NT2/D1 (cell line): ENCODE measurements at regions not wholly inside any gene's neighbourhood (a gene's known extent, or its start where the extent isn't known, plus 50 kb on each side); places are given as distances from the start of the nearest gene placed in this dataset.
"Not testable (repeated sequence)": the region's sequence is repeated elsewhere in the genome, so short reads cannot be mapped to it uniquely, and the experiment has no call there.

Experiments used
- DNase-seq: peaks from one replicate; pipeline ENCODE4 v3.0.0-alpha.2; 2011; ENCODE audit warnings: low read depth, low spot score
- H3K27me3 ChIP-seq: 2 replicates; pipeline ENCODE4 v1.6.0; 2011; ENCODE audit warnings: mild to moderate bottlenecking; ENCODE audit not compliant: insufficient read length, insufficient read depth
- H3K36me3 ChIP-seq: 2 replicates; pipeline ENCODE4 v1.6.1; 2011; ENCODE audit warnings: mild to moderate bottlenecking, low read length, mixed read lengths; ENCODE audit not compliant: insufficient read depth, insufficient read length
- H3K4me1 ChIP-seq: 2 replicates; pipeline ENCODE4 v1.5.1; 2011; ENCODE audit not compliant: insufficient read depth, insufficient read length
- H3K4me3 ChIP-seq: 2 replicates; pipeline ENCODE4 v1.5.1; 2011; ENCODE audit warnings: low read depth; ENCODE audit not compliant: insufficient read length
- H3K9ac ChIP-seq: 2 replicates; pipeline ENCODE4 v1.6.0; 2011; ENCODE audit warnings: low read depth; ENCODE audit not compliant: insufficient read length
- H3K9me3 ChIP-seq: 2 replicates; pipeline ENCODE4 v1.5.1; 2011; ENCODE audit warnings: mild to moderate bottlenecking, low read length; ENCODE audit not compliant: insufficient read depth
- SUZ12 ChIP-seq: IDR thresholded peaks from 2 replicates; pipeline ENCODE4 v1.6.1; 2011; ENCODE audit not compliant: insufficient read length, insufficient read depth; ENCODE audit errors: extremely low read depth
- YY1 ChIP-seq: IDR thresholded peaks from 2 replicates; pipeline ENCODE4 v1.6.1; 2011; ENCODE audit not compliant: insufficient read length, insufficient read depth
- ZNF274 ChIP-seq: IDR thresholded peaks from 2 replicates; pipeline ENCODE4 v1.6.1; 2011; ENCODE audit warnings: mild to moderate bottlenecking, low read depth, low read length

- no peak for DNase-seq
- Histone ChIP-seq H3K36me3 (no peaks in the 10 kb centered on the region), H3K9me3 (peaks cover 13% of the 10 kb centered on the region), H3K27me3 (no peaks in the 10 kb centered on the region), H3K4me1 (no peaks in the 10 kb centered on the region), H3K9ac (no peak overlapping the region), H3K4me3 (no peak overlapping the region)
- TF ChIP-seq ZNF274: no peak
- no peak for TF ChIP-seq SUZ12
- no peak for TF ChIP-seq YY1
Measured at GRCh38 chr15:91356083-91356482, 256.0 kb downstream of the SV2B start.

- Histone ChIP-seq H3K9me3 (peaks cover 16% of the 10 kb centered on the region), H3K27me3 (no peaks in the 10 kb centered on the region), H3K4me1 (no peaks in the 10 kb centered on the region), H3K9ac (no peak overlapping the region), H3K4me3 (no peak overlapping the region), H3K36me3 (no peaks in the 10 kb centered on the region)
- no peak for TF ChIP-seq SUZ12
- no peak for TF ChIP-seq YY1
- TF ChIP-seq ZNF274: no peak
- DNase-seq: no peak
Measured at GRCh38 chr15:91357011-91357410, 257.0 kb downstream of the SV2B start.

- Histone ChIP-seq H3K27me3 (no peaks in the 10 kb centered on the region), H3K4me1 (no peaks in the 10 kb centered on the region), H3K9me3 (peaks cover 15% of the 10 kb centered on the region), H3K36me3 (no peaks in the 10 kb centered on the region), H3K4me3 (no peak overlapping the region), H3K9ac (no peak overlapping the region)
- TF ChIP-seq ZNF274 (no peak), YY1 (no peak), SUZ12 (no peak)
- DNase-seq: no peak
Measured at GRCh38 chr15:91357486-91357885, 257.4 kb downstream of the SV2B start.

DNA sequence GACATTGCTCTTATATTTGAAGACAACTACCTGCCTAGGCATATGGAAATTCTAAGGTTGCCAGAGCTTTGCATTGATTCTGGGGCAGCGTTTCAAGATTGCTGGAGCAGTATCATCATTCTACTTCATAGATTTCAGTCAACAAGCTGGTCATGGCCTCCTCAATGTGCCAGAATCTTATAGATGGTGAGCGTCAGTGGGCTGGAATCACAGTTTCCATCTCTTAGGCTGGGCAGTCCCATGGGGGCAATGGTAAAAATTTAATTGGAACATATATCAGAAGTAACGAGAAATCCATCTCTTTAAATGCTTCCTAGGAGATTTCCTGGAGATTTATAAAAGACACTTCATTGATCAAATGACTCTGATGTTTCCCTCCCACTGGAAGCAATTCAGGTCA, 258.3 kb downstream of the SV2B start:
- Histone ChIP-seq H3K4me3 (no peak overlapping the region), H3K4me1 (no peaks in the 10 kb centered on the region), H3K27me3 (no peaks in the 10 kb centered on the region), H3K36me3 (no peaks in the 10 kb centered on the region), H3K9ac (no peak overlapping the region), H3K9me3 (0 out of 2 replicates have a peak, but pooled peaks cover 7% of the 10 kb centered on the region)
- no peak for TF ChIP-seq YY1
- TF ChIP-seq ZNF274: no peak
- TF ChIP-seq SUZ12: no peak
- no peak for DNase-seq

DNA sequence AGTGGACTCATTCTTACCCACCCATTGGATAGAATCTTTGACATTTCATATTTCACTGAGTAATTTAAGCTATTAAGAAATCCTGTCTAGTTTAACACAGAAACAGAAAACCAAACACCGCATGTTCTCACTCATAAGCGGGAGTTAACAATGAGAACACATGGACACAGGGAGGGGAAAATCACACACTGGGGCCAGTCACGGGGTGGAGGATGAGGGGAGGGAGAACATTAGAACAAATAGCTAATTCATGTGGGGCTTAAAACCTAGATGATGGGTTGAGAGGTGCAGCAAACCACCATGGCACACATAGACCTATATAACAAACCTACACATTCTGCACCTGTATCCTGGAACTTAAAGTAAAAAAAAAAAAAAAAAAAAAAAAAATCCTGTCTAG, 261.6 kb downstream of the SV2B start:
- DNase-seq, H3K27me3 ChIP-seq, H3K36me3 ChIP-seq, H3K4me3 ChIP-seq, H3K9ac ChIP-seq, H3K4me1 ChIP-seq: not testable (repeated sequence)
- H3K9me3 ChIP-seq: peaks cover 15% of the 10 kb centered on the region; the same call in 1 of the 2 replicates

DNA sequence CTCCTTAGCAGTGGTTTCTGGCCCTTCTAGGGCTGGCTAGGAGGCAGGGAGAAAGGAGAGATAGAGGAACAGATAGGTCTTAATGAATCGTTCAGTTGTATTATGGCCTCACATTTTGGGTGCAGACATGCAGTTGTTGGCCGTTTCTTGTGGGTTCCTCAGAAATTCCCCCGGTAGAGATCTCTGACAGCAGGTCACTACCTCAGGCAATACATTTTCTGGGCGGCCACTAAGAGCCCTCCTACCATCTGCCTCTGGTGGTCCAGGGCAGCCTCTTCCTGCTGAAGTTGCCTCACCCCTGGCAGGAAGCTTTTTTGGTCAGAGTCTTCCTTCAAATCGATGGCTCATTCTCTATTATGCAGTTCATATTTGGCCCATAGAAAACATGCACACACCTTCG, 266.1 kb downstream of the SV2B start:
- TF ChIP-seq SUZ12 (no peak), ZNF274 (no peak), YY1 (no peak)
- no peak for DNase-seq
- Histone ChIP-seq H3K4me1 (no peaks in the 10 kb centered on the region), H3K9ac (no peak overlapping the region), H3K27me3 (no peaks in the 10 kb centered on the region), H3K4me3 (no peak overlapping the region), H3K9me3 (peaks cover 10% of the 10 kb centered on the region; the same call in 1 of the 2 replicates), H3K36me3 (no peaks in the 10 kb centered on the region)

GRCh38 chr15:91368611-91369010, 268.6 kb downstream of the SV2B start:
- Histone ChIP-seq H3K9me3 (peaks cover 8% of the 10 kb centered on the region; the same call in 1 of the 2 replicates), H3K9ac (no peak overlapping the region), H3K4me1 (no peaks in the 10 kb centered on the region), H3K4me3 (no peak overlapping the region), H3K36me3 (no peaks in the 10 kb centered on the region), H3K27me3 (no peaks in the 10 kb centered on the region)
- DNase-seq: no peak
- TF ChIP-seq YY1 (no peak), ZNF274 (no peak), SUZ12 (no peak)

DNA sequence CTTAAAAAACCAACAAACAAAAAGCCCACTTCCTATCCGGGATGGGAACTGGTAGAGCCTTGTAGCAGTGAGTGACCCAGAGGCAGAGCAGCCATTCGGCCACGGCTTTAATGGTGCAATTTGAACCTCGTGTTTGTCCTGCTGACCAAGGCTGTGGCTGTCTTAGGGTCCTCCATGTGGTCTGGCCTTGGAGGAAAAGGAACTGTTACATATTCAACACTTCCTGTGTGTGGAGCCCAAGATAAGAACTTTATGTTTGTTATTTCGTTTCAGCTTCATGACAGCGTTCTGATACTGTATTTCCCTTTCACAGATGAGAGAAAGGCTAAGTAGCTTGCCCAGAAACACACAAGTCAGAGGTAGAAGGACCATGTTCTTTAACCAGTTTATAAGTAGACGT, 269.8 kb downstream of the SV2B start:
- no peaks in the 10 kb centered on the region for H3K36me3 ChIP-seq
- H3K4me3 ChIP-seq: no peak overlapping the region
- TF ChIP-seq SUZ12: no peak
- no peak for TF ChIP-seq YY1
- TF ChIP-seq ZNF274: no peak
- no peak for DNase-seq
- H3K9ac ChIP-seq: no peak overlapping the region
- peaks cover 18% of the 10 kb centered on the region; the same call in 1 of the 2 replicates for H3K9me3 ChIP-seq
- H3K27me3 ChIP-seq: no peaks in the 10 kb centered on the region
- H3K4me1 ChIP-seq: no peaks in the 10 kb centered on the region

GRCh38 chr15:91371345-91371744, 271.3 kb downstream of the SV2B start:
- not testable (repeated sequence) for H3K27me3 ChIP-seq, H3K4me3 ChIP-seq, H3K4me1 ChIP-seq

More at GRCh38 chr15:91371345-91371744, 271.3 kb downstream of the SV2B start:
- not testable (repeated sequence) for H3K36me3 ChIP-seq, H3K9ac ChIP-seq, DNase-seq
- H3K9me3 ChIP-seq: peaks cover 14% of the 10 kb centered on the region; the same call in 1 of the 2 replicates
